HG03354 (cell line): ENCODE measurements at regions not wholly inside any gene's neighbourhood (a gene's known extent, or its start where the extent isn't known, plus 50 kb on each side); places are given as distances from the start of the nearest gene placed in this dataset.

ENCODE experiments used
- ATAC-seq: cut with Tn5 transposase; IDR thresholded peaks from one replicate; pipeline ENCODE4 v1.9.1; 2021; ENCODE audit warnings: mild to moderate bottlenecking; ENCODE audit not compliant: unreplicated experiment, poor library complexity, severe bottlenecking

DNA sequence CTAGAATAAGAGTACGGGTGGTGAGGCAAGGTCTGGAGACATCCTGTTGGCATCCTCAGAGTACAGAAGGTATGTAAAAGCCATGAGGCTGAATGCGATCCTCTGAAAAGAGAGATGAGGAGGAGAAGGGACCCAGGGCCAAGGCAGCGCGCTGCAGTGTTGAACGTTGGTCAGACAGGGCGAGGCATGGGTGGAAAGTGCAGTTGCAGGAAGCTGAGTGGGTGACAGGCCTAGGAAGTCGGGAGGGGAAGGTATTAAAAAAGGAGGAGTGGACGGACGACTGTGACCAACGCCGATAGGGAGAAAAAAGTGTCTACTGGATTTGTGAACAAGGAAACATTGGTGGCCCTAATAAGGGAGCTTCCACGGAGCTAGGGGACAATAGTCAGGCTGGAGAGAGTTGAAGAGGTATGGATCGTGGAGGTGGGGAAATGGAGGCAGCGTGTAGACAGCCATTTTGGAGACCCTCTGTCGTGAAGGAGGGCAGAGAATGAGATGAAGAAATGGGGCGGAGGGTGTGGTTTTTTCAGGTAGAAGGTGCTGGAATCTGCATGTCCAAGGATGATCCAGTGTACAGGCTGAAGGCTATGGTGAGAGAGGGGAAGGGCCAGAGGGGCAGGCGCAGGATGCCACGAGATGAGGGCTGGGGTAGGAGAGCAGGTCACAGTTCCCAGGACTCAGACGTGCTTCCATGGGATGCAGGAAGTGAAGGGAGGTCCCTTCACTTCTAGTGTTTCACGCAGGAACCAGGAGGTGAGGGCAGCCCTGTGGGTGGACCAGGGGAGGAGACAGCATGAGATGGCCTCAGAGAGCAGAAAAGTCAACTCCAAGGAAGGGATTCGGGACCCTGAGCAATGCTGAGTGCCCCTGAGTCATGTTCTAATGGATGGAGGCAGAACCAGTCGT is 115.9 kb downstream of the ASB7 start:
- no peak for ATAC-seq

DNA sequence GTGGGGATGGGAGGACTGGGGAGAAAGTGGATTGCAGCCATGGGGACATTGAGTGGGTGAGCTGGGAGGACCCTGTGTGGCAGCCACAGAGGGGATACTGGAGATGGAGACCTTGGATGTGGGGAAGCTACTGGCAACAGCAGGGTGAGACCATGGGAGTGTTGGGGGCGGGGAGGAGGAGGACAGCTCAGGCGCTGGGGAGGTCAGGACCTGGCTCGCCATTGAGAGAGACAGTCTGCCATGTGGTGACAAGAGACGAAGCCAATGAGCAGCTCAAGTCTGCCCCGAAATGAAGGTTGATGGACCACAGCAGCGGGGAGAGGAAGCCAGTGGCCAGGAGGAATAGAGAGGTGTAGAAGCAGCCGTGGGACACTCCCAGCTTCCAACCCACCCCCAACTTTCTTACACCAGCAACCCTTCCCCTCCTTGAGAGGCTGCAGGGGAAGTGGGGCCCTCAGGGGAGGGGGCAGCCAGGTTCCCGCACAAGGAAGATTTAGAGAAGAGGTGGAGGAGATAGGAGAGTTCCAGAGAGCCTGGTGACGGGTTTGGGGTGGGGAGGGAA is 118.1 kb downstream of the ASB7 start:
- ATAC-seq, result no peak

DNA sequence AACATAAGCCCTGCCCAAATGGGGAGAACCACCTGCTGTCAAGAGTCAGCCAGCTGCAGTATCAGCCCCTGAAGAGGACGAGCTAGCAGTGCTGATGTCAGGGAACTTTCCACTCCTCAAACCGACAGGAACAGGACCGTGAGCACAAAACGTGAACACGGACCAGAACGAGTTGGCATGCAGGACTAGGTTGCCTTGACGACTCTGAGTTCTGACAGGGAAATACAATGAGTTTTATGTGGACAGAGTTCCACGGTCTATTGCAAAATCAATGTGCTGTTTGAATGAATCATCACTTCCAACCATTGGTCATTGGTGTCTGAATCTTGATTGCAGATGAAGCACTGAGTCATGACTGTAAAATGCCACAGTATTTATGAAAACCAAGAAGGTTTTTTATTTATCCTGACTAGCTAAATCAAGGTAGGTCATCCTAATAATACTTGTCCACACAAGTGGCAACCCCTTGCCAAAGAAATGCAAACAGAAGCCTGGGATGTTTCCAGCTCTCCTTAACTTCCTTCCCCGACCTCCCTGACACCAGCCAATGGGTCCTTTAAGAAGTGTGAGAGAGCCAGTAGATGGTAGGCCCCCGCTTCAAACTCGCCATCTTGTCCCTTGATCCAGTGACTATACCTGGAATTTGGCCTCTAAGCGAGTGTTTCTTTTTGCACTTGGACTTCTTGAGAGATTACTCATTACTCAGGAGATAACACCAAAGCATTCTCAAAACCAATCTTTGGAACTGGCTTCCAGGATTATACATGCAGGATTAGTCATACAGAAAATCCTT is 119.6 kb downstream of the ASB7 start:
- no peak for ATAC-seq

DNA sequence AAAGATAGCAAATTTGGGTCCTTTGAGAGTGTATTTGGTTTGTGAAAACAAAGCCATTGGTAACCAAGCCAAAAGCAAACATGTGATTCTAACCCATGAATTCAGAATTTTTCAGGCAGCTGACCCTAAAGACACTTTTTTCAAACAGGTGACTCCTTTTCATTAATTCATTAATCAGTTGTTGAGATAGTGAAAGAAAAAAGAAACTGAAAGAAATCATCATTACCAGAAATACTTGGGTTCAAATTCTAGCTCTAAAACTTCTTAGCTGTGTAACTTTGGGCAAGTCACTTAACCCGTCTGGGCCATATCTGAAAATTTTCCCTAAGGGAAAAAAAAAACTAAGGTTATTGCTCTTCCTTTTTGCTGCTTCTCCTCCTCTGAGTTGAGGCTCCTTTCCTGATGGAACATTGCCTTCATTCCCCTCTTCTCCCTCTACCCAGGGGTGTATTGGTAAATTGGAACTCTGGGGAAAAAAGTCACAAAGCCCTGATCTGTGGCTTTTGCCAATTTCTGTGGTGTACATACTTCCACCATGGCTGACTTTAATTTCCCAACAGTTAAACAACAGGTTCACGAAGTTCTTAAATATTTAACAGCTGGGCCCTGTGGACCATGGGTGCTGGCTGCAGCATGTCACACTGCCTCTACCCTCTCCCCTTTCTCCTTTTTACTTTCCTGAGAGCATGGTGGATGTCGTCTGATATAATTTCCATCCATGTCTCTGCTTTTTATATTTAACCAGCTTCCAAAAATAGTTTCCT is 120.3 kb downstream of the ASB7 start:
- ATAC-seq, result no peak

DNA sequence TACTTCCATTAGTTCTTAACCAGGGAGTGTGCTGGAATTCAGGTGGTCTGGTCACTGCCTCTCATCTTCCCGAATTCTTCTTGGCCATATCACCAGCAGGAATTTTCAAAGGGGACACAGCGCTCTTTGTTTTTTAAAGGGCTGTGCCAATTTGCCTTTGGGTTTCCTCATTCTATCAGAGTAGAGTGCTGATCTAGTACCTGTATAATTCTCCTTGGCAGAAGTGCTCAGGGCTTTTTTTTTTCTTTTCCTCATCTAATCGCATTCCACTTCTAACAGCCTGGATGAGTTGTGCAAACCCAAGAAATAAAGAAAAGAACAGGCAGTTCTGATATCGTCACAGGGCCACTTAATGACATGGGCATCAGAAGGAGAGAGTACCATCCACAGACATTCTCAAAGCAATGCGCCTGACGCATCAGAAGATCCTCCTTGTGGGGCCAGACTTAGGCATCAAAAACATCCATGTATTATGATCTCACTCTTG is 121.0 kb downstream of the ASB7 start:
- no peak for ATAC-seq

DNA sequence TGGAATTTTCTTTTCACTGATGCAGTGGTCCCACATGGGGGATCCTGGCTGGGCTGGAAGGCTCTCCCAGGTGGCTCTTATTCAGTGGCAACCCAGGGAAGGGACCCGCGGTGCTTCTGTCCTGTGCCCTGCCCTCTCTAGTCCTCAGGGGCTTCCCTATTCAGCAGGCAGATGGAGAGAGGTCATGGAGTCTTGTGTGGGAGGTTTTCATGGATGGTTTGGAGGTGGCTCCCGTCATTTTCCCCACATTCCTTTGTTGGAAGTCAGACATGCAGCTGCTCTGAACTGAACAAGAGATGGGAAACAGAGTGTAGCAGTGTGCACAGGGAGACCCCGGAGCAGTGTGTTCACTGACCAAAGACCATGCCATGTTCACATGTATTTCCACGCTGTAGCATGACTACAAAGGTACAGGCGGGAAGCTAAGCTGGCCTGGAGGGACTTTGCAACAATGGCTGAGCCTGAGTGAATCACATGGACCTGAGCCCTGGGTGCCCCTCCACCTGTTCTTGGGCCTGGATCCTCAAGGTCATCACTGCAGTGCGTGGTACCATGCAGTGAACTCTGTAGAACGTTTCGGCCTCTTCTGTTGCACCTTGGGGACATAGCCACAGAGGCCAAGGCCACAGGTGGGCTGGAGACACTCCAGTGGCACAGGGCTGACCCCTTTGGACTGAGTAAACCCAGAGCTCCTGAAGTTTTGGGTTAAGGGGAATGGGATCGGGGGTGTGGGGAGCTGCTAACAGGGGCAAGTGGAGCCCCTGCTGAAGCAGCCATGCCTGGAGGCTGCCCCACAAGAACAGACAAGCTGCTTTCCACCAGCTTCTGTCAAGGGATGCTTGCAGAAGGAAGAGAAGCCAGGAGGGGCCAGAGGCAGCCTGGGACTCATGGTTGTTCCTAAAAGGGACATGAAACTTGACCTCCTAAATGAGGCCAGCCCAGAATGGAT is 123.0 kb downstream of the ASB7 start:
- no peak for ATAC-seq

DNA sequence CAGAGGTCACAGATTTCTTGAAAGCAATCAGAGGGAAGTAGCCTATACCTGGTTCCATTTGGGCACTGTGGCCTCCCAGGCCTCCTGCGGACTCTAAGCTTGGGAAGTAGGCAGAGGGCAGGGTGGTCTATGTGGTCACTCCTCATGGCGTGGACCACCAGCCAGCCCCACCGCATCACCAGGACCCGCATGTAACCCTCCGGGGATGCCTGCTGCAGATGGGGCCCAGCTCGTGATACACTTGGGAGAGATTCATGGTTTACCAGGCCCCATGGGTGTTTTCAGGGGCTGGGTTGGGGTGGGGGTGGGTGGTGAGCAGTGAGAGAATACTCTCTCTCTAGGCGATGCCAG is 123.7 kb downstream of the ASB7 start:
- ATAC-seq, result no peak

DNA sequence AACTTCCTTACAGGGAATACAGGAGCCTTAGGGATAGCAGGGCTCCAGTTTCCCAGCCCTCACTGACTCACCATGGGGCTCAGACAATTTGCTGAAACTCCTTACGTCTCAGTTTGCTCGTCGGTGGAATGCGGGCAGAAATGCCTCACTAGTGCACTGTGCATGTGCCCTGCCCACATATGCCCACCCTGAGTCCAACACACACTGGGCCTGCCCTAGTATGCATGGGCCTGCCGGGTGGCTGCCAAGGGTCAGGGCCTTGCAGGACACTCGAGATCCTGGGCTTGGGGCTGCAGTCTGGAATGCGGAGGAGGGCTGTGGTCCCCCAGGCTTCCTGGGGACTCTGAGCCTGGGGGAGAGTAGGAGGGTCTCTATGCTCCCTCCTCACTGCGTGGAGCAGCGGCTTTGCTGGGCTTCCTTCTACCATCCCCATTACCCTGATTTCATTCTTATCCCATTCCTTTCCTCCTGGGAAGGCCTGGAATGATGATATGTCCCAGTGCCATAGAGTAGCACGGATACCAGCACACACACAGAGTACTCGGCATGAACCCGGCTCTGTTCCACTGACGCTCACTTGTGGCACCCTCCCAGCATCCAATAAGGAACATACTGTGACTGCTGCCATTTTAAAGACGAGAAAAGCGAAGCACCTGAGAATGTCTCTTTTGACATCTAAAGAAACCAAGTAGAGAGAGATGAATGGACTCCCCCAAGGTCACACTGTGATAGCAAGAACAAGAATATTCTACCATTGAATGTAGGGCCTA is 124.2 kb downstream of the ASB7 start:
- ATAC-seq, result no peak

DNA sequence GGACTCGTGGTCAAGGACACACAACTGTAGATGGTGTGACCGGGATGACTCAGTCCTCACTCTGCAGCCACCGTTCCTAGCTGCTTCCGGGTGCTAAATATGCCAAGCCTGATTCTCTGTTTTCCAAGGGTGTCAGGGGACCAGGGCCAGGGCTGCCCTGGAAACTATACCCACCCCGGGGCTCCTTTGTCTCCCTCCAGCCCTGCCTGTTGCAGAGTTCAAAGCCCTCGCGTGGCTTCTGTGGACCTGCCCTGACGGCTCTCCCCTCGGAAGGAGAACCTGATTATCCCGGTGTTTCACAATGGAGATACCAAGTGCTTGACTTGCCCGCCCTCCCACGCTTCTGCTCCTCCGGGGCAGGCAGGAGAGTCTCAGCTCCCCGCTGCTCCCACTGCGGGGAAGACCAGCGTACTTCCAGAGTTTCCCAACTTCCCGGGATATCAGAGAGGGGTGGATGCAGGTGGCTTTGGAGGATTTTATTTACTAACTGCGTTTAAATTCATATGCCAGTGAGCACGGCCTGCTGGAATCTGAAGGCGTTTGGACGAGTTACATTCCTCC is 125.0 kb downstream of the ASB7 start:
- no peak for ATAC-seq

DNA sequence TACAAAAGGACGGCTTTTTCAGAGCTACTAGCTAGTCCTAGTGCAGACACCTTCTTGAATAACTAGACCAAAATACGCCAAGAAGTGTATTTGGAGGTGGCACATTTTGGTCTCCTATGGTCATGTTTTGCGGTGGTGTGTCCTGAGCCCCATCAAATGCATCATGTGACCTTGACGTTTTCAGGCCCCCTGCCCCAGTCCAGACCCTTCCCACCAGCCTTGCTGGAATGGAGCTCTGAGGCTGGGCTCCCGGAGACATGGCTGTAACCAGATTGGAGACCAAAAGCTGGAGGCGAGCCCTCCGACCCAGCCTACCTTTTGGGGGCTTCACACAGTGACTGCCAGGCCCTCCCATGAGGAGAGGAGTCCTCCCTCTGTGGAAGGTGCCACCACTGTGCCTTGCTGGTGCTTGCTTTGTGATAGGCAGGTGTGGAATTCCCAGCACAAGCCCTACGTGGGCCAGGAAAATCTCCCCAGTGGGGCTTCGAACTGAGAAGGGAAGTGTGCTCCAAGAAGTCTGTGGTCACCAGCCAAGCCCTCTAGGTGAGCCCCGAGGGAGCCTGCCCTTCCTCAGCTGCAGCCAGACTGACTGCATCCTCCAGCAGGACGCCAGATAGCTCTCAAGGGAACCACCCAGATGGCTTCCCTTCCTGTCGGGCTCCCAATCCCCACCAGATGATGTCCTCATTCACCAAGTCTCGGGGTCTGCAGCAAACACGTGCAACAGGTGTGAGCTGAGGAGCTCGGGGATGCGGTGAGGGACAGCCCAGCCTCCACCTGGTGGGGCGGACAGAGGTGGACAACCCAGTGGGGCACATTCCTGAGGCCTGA is 126.2 kb downstream of the ASB7 start:
- ATAC-seq, result no peak

DNA sequence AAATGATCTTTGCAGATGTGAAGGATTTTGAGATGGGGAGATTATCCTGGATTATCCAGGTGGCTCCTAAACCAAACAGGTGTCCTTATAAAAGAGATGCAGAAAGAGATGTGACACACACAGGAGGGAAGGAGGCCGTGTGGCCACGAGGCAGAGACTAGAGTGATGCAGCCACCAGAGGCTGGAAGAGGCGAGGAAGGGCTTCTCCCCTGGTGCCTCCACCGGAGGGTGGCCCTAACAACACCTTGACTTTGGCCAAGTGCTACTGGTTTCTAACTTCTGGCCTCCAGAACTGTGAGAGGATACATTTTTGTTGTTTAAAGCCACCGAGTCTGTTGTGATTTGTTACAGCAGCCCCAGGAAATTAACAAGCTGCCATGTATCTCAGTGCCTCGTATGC is 127.1 kb downstream of the ASB7 start:
- no peak for ATAC-seq

DNA sequence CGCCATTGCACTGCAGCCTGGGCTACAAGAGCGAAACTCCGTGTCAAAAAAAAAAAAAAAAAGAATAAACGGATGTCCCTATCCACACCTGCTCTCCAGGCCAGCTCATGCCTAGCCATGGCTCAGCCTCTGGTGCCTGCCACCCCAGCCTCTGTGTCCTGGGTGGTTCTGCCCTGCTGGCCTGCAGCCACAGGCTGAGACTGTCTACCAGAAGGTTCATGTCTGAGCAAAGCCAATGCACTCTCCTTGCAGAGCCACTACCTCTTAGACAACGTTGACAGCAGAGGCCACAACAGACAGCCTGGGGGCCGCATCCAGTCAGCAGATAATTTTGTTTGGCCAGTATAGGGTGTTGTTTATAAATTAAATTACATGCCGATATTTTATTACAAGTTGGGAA is 127.7 kb downstream of the ASB7 start:
- no peak for ATAC-seq

DNA sequence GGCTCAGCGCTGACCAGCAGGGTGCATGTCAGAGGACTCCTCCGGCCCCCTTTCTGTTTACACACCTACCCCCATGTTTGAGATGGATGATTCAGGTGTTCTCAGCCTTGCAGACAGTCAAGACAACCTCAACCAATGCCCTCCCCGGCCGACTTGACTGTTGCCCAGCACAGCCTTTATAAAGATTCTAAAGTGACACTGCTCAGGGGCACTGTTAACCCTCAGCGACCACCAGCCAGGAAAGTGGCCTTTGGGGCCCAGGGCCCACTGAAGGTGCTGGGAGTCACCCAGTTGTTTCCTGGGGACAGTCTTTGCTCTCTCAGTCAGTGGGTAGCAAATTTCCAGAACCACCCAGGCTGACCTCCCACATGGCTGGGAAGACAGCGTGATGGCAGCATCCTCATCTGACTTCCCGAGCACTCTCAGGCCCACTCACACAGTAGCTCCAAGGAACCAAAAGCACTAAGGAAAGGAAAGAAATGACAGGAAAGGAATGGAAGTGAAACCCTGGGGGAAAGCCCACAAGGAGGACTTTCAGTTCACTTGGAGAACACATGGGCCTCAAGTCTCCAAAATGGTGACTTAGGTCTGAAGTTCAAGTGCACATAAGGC is 128.4 kb downstream of the ASB7 start:
- no peak for ATAC-seq

DNA sequence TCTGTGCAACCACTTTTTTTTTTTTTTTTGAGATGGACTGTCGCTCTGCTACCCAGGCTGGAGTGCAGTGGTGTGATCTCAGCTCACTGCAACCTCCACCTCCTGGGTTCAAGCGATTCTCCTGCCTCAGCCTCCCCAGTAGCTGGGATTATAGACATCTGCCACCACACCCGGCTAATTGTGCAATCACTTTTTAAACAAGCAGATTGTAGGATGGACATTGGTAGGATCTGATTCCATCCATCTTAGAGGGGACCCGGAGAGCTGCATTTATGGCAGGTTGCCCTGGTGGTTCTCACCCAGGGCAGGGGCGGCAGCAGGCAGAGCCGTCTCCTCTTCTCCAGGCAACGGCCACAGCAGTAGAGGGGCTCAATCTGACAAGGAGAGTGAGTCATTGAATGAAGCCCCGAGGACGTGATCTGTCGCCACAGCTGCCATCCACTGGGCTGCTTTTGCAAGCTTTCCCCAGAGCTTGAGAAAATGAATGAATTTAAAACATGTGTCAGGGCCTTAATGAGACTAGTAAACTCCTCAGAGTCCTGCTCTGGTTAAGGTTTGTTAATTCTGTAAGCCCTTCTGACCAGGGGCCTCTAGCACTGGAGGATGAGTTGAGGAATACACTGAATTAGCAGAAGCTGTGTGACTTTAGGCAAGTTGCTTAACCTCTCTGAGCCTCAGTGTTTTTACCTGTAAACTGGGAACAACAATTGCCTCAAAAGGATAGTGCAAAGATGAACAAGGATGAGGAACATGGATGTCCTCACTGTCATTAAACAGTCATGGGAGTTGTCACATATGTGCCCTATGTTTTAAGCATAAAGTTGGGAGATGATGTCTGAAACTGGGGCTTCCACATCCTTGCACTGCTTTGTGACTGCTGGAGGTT is 129.1 kb downstream of the ASB7 start:
- ATAC-seq, result no peak

DNA sequence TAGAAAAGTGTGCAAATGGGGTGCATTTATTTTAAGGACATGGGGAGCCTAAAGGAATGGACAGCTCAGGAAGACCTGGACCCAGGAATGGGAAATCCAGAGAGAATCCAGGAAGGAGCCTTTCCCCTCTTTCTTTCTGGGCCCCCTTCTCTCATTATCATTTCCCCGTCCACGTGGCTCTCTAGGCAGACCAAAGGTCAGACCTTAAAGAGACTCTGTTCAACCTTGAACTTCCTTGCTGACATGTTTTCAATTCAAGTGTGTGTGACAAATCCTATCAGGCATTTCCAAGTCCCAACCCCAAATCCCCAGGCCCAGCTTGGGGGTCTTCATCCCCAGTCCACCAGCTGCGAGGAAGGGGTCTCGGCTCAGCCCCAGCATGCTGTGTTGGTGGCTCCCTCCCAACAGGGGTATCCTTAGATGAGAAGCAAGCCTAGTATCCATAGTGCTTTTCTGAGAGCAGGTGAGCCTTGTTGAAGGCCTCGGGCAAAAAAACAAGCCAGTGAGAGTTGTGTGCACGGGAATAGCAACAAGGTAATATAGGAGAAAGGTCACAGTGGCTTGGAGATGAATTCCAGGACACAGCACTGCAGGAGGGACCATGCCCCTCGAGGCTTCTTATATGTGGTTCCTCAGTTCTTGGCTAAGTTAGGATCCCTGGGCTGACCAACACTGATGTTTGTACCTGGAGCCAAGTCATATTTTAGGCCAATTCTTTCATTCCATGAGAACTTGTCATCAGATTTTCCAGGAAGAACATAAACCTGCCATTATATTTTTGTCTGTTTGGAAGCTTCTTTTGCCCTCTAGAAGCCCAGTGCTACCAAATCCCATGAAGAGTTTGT is 130.0 kb downstream of the ASB7 start:
- no peak for ATAC-seq
